SK-N-SH treated with all-trans-retinoic acid at 6 μM for 48 hours (cell line): ENCODE measurements at regions not wholly inside any gene's neighbourhood (a gene's known extent, or its start where the extent isn't known, plus 50 kb on each side); places are given as distances from the start of the nearest gene placed in this dataset.

Experiments used
- ATAC-seq: fragments of 200-7000 bp; cut with Tn5 transposase; 3 replicates; pipeline ENCODE4 v1.9.1; 2020; ENCODE audit warnings: mild to moderate bottlenecking, moderate library complexity
- ARNTL ChIP-seq: fragments of 450-650 bp; formaldehyde crosslinking; IDR thresholded peaks from 2 replicates; pipeline ENCODE4 v1.5.0; 2020; ENCODE audit warnings: low read depth, mild to moderate bottlenecking, moderate library complexity, borderline replicate concordance
- GLIS3 ChIP-seq: fragments of 250-450 bp; sonication (Bioruptor Pico); IDR thresholded peaks from 2 replicates; pipeline ENCODE4 v1.5.0; 2020; ENCODE audit warnings: mild to moderate bottlenecking, moderate library complexity
- ISL1 ChIP-seq: fragments of 250-450 bp; sonication (Bioruptor Pico); IDR thresholded peaks from 2 replicates; pipeline ENCODE4 v2.1.2; 2022; ENCODE audit warnings: mild to moderate bottlenecking, moderate library complexity
- PPARA ChIP-seq: fragments of 250-450 bp; sonication (Bioruptor Pico); IDR thresholded peaks from 2 replicates; pipeline ENCODE4 v1.5.0; 2020; ENCODE audit warnings: mild to moderate bottlenecking, borderline replicate concordance
- RARB ChIP-seq: fragments of 250-450 bp; sonication (Bioruptor Pico); IDR thresholded peaks from 2 replicates; pipeline ENCODE4 v1.8.0; 2021; ENCODE audit warnings: mild to moderate bottlenecking, moderate library complexity
- SNAI2 ChIP-seq: fragments of 250-450 bp; sonication (Bioruptor Pico); IDR thresholded peaks from 2 replicates; pipeline ENCODE4 v1.5.0; 2020; ENCODE audit warnings: mild to moderate bottlenecking, moderate library complexity
- TCF4 ChIP-seq: fragments of 250-450 bp; sonication (Bioruptor Pico); IDR thresholded peaks from 2 replicates; pipeline ENCODE4 v1.8.0; 2021; ENCODE audit warnings: mild to moderate bottlenecking, moderate library complexity, borderline replicate concordance
- TOX ChIP-seq: fragments of 250-450 bp; sonication (Bioruptor Pico); IDR thresholded peaks from 2 replicates; pipeline ENCODE4 v1.8.0; 2021; ENCODE audit warnings: mild to moderate bottlenecking, moderate library complexity, borderline replicate concordance
- ZC3H10 ChIP-seq: fragments of 250-450 bp; sonication (Bioruptor Pico); IDR thresholded peaks from 2 replicates; pipeline ENCODE4 v1.5.1; 2021; ENCODE audit warnings: mild to moderate bottlenecking, moderate library complexity
- ZFP30 ChIP-seq: fragments of 450-650 bp; formaldehyde crosslinking; IDR thresholded peaks from 2 replicates; pipeline ENCODE4 v1.5.0; 2022; ENCODE audit warnings: mild to moderate bottlenecking, moderate library complexity
- ZNF565 ChIP-seq: fragments of 450-650 bp; formaldehyde crosslinking; conservative IDR thresholded peaks from 2 replicates; pipeline ENCODE4 v1.5.0; 2020; ENCODE audit warnings: low read depth, mild to moderate bottlenecking, moderate library complexity
- ZNF70 ChIP-seq: fragments of 450-650 bp; formaldehyde crosslinking; IDR thresholded peaks from 2 replicates; pipeline ENCODE4 v1.5.0; 2020; ENCODE audit warnings: mild to moderate bottlenecking, moderate library complexity
- ZNF8 ChIP-seq: fragments of 450-650 bp; formaldehyde crosslinking; IDR thresholded peaks from 2 replicates; pipeline ENCODE4 v1.5.0; 2020; ENCODE audit warnings: mild to moderate bottlenecking, moderate library complexity
- TF ChIP-seq, protein P1 (sequence below): fragments of 250-450 bp; sonication (Bioruptor Pico); IDR thresholded peaks from 2 replicates; pipeline ENCODE4 v1.5.1; 2021; ENCODE audit warnings: mild to moderate bottlenecking, moderate library complexity
- TF ChIP-seq, protein P2 (sequence below): fragments of 250-450 bp; sonication (Bioruptor Pico); IDR thresholded peaks from 2 replicates; pipeline ENCODE4 v1.8.0; 2020; ENCODE audit warnings: mild to moderate bottlenecking, moderate library complexity, borderline replicate concordance
- TF ChIP-seq, protein P3 (sequence below): fragments of 250-450 bp; sonication (Bioruptor Pico); IDR thresholded peaks from 2 replicates; pipeline ENCODE4 v1.8.0; 2021; ENCODE audit warnings: low read depth, mild to moderate bottlenecking, moderate library complexity, borderline replicate concordance
- TF ChIP-seq, protein P4 (sequence below): fragments of 250-450 bp; sonication (Bioruptor Pico); IDR thresholded peaks from 2 replicates; pipeline ENCODE4 v1.5.0; 2020; ENCODE audit warnings: mild to moderate bottlenecking, moderate library complexity
- TF ChIP-seq, protein P5 (sequence below): fragments of 250-450 bp; sonication (Bioruptor Pico); IDR thresholded peaks from 2 replicates; pipeline ENCODE4 v1.5.1; 2020; ENCODE audit warnings: low read depth, mild to moderate bottlenecking, moderate library complexity

DNA sequence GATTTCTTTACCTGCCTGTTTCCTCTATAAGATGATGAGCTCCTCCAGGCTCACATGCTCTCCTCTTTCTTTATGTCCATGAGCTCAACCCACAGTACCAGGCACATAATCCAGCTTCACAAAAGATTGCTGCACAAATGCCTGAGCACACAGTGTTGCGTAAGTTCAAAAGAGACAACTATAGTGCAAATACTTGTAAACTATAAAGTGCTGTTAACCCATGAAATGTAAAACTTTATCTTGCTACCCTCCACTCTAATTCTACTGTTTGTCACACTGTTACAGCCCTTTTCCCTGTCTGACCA lies 101.0 kb upstream of the LPP start:
- TF ChIP-seq ZNF565 (CRISPR knock-in tag): no peak
- TF ChIP-seq, protein P1, sequence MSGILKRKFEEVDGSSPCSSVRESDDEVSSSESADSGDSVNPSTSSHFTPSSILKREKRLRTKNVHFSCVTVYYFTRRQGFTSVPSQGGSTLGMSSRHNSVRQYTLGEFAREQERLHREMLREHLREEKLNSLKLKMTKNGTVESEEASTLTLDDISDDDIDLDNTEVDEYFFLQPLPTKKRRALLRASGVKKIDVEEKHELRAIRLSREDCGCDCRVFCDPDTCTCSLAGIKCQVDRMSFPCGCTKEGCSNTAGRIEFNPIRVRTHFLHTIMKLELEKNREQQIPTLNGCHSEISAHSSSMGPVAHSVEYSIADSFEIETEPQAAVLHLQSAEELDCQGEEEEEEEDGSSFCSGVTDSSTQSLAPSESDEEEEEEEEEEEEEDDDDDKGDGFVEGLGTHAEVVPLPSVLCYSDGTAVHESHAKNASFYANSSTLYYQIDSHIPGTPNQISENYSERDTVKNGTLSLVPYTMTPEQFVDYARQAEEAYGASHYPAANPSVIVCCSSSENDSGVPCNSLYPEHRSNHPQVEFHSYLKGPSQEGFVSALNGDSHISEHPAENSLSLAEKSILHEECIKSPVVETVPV (CRISPR knock-in tag): no peak
- TF ChIP-seq, all 23 proteins: peak for 0
- ATAC-seq: no peak

DNA sequence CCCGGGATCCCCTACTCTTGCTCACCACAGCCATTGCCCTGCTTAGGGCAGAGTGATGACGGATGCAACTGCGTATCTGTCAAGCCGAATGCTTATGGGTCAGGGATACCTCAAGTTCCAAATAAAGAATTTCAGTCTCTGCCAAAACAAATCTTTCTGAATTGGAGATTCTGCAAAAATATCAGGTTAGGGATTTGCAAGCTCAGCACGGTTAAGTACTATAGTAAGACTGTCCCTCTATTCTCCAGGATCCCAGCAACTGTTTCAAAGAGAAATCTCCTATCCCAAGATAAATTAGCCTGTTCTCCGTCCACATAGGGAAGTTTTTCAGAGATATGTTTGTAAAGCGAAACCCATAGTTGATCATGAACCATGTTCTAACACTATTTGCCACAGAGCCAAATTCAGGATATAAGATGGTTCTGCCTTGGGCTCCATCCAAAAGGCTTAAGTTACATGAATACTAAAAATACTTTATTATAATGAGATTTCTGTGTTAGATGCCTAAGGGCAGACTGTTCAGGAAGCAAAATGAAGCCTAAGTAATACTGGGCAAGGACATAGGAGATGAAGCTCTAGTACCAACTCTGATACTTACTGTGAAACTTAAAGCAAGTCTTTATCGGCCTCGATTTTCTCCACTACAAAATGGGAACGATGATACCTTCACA lies 100.1 kb upstream of the LPP start:
- TF ChIP-seq, protein P2, sequence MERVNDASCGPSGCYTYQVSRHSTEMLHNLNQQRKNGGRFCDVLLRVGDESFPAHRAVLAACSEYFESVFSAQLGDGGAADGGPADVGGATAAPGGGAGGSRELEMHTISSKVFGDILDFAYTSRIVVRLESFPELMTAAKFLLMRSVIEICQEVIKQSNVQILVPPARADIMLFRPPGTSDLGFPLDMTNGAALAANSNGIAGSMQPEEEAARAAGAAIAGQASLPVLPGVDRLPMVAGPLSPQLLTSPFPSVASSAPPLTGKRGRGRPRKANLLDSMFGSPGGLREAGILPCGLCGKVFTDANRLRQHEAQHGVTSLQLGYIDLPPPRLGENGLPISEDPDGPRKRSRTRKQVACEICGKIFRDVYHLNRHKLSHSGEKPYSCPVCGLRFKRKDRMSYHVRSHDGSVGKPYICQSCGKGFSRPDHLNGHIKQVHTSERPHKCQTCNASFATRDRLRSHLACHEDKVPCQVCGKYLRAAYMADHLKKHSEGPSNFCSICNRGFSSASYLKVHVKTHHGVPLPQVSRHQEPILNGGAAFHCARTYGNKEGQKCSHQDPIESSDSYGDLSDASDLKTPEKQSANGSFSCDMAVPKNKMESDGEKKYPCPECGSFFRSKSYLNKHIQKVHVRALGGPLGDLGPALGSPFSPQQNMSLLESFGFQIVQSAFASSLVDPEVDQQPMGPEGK (CRISPR knock-in tag): no peak
- no peak for TF ChIP-seq TCF4 (CRISPR knock-in tag)
- no peak for TF ChIP-seq RARB (CRISPR knock-in tag)
- no peak for TF ChIP-seq PPARA (CRISPR knock-in tag)
- TF ChIP-seq, protein P3, sequence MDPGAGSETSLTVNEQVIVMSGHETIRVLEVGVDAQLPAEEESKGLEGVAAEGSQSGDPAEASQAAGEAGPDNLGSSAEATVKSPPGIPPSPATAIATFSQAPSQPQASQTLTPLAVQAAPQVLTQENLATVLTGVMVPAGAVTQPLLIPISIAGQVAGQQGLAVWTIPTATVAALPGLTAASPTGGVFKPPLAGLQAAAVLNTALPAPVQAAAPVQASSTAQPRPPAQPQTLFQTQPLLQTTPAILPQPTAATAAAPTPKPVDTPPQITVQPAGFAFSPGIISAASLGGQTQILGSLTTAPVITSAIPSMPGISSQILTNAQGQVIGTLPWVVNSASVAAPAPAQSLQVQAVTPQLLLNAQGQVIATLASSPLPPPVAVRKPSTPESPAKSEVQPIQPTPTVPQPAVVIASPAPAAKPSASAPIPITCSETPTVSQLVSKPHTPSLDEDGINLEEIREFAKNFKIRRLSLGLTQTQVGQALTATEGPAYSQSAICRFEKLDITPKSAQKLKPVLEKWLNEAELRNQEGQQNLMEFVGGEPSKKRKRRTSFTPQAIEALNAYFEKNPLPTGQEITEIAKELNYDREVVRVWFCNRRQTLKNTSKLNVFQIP (CRISPR knock-in tag): no peak
- TF ChIP-seq TOX (CRISPR knock-in tag): no peak
- ATAC-seq: peak; percentile 63

DNA sequence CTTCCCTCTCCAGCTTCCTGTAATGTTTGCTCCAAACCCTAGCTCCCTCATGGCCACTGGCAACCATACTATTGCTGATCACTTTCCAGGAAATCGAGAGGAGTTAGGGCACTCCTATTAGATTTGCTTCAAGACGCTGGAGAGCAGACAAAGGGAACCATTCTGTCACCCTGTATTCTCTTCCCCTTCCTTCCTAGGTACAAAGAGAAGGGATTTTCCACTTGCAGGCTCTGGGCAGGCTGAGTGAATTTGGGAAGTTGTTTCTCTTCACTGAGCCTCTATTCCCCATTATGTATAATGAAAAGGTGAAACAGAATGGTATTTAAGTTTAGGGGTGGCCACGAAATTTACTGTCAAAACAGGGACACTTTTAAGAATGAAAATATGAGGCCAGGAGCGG lies 99.4 kb upstream of the LPP start:
- TF ChIP-seq, protein P2 (CRISPR knock-in tag): no peak
- TF ChIP-seq PPARA (CRISPR knock-in tag) (no peak), ARNTL (CRISPR knock-in tag) (no peak), ZFP30 (CRISPR knock-in tag) (no peak), ZNF565 (CRISPR knock-in tag) (no peak), TOX (CRISPR knock-in tag) (no peak), ZC3H10 (CRISPR knock-in tag) (no peak), ZNF8 (no peak), TCF4 (CRISPR knock-in tag) (no peak), ISL1 (CRISPR knock-in tag) (no peak), GLIS3 (CRISPR knock-in tag) (no peak), ZNF70 (CRISPR knock-in tag) (no peak), SNAI2 (no peak)
- TF ChIP-seq, protein P4, sequence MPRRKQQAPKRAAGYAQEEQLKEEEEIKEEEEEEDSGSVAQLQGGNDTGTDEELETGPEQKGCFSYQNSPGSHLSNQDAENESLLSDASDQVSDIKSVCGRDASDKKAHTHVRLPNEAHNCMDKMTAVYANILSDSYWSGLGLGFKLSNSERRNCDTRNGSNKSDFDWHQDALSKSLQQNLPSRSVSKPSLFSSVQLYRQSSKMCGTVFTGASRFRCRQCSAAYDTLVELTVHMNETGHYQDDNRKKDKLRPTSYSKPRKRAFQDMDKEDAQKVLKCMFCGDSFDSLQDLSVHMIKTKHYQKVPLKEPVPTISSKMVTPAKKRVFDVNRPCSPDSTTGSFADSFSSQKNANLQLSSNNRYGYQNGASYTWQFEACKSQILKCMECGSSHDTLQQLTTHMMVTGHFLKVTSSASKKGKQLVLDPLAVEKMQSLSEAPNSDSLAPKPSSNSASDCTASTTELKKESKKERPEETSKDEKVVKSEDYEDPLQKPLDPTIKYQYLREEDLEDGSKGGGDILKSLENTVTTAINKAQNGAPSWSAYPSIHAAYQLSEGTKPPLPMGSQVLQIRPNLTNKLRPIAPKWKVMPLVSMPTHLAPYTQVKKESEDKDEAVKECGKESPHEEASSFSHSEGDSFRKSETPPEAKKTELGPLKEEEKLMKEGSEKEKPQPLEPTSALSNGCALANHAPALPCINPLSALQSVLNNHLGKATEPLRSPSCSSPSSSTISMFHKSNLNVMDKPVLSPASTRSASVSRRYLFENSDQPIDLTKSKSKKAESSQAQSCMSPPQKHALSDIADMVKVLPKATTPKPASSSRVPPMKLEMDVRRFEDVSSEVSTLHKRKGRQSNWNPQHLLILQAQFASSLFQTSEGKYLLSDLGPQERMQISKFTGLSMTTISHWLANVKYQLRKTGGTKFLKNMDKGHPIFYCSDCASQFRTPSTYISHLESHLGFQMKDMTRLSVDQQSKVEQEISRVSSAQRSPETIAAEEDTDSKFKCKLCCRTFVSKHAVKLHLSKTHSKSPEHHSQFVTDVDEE: no peak
- TF ChIP-seq, protein P3 (CRISPR knock-in tag): no peak
- TF ChIP-seq, protein P1 (CRISPR knock-in tag): no peak
- TF ChIP-seq, protein P5, sequence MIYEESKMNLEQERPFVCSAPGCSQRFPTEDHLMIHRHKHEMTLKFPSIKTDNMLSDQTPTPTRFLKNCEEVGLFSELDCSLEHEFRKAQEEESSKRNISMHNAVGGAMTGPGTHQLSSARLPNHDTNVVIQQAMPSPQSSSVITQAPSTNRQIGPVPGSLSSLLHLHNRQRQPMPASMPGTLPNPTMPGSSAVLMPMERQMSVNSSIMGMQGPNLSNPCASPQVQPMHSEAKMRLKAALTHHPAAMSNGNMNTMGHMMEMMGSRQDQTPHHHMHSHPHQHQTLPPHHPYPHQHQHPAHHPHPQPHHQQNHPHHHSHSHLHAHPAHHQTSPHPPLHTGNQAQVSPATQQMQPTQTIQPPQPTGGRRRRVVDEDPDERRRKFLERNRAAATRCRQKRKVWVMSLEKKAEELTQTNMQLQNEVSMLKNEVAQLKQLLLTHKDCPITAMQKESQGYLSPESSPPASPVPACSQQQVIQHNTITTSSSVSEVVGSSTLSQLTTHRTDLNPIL (CRISPR knock-in tag): no peak
- no peak for ATAC-seq
